ENCODE measurements at regions not wholly inside any gene's neighbourhood (a gene's known extent, or its start where the extent isn't known, plus 50 kb on each side); places are given as distances from the start of the nearest gene placed in this dataset.

- TF ChIP-seq CTCF (IDR thresholded peaks at IDR 0.05; ENCODE audit: borderline replicate concordance, extremely low read depth, low read length, poor library complexity, severe bottlenecking) (no peak), EZH2 (IDR thresholded peaks at IDR 0.05; ENCODE audit: borderline replicate concordance, low read depth, low read length, severe bottlenecking) (no peak)
These were observed 122.7 kb upstream of the GUCY1A2 start for GRCh38 chr11:107140983-107141382.
